Keratinocyte (primary cell): ENCODE measurements at regions not wholly inside any gene's neighbourhood (a gene's known extent, or its start where the extent isn't known, plus 50 kb on each side); places are given as distances from the start of the nearest gene placed in this dataset.

Source experiments
- CTCF ChIP-seq, 3 experiments: IDR thresholded peaks in 1 of 3; conservative IDR thresholded peaks in 1 of 3; optimal IDR thresholded peaks in 1 of 3; 2 replicates in 2 of 3; 3 replicates in 1 of 3; pipeline versions ENCODE3 to v1.5.1; 2011; ENCODE audit warnings: low read length in 3 of 3, mild to moderate bottlenecking in 3 of 3, moderate library complexity in 2 of 3, control low read depth in 1 of 3, inconsistent platforms in 1 of 3; ENCODE audit not compliant: insufficient read depth in 2 of 3; ENCODE audit errors: extremely low read depth in 1 of 3
- EZH2 ChIP-seq: IDR thresholded peaks from one replicate; pipeline ENCODE4 v1.6.1; 2012; ENCODE audit warnings: inconsistent platforms, mild to moderate bottlenecking, low read length, moderate library complexity

GRCh38 chr11:42674436-42674835 is 637.4 kb upstream of the API5 start:
- TF ChIP-seq CTCF (optimal IDR thresholded peaks at IDR 0.05 in 1 of 3, IDR thresholded peaks at IDR 0.05 in 1 of 3, conservative IDR thresholded peaks at IDR 0.05 in 1 of 3; ENCODE audit: extremely low read depth in 1 of 3, insufficient read depth in 2 of 3, low read length in 3 of 3): no peak
- no peak for TF ChIP-seq EZH2
